ENCODE measurements at regions not wholly inside any gene's neighbourhood (a gene's known extent, or its start where the extent isn't known, plus 50 kb on each side); places are given as distances from the start of the nearest gene placed in this dataset.

DNA sequence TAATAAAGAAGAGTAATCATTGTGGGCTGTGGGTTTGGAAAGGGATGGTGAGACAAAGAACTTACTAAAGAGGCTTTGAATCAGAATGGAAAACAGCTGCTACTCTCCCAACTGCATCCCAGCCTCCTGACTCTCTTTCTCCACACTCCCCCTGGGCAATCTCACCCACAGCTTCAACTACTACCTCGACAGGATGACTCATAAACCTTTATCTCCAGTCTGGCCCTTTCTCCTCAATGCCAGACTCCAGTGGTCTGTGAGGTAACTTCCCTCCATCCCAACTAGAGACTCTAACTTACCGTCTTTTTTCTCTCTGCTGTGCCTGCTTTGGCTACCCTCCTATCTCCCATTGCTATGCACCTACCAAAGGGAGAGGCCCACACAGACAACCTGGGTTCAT is 135.3 kb upstream of the RREB1 start:
- TF ChIP-seq, protein P1, sequence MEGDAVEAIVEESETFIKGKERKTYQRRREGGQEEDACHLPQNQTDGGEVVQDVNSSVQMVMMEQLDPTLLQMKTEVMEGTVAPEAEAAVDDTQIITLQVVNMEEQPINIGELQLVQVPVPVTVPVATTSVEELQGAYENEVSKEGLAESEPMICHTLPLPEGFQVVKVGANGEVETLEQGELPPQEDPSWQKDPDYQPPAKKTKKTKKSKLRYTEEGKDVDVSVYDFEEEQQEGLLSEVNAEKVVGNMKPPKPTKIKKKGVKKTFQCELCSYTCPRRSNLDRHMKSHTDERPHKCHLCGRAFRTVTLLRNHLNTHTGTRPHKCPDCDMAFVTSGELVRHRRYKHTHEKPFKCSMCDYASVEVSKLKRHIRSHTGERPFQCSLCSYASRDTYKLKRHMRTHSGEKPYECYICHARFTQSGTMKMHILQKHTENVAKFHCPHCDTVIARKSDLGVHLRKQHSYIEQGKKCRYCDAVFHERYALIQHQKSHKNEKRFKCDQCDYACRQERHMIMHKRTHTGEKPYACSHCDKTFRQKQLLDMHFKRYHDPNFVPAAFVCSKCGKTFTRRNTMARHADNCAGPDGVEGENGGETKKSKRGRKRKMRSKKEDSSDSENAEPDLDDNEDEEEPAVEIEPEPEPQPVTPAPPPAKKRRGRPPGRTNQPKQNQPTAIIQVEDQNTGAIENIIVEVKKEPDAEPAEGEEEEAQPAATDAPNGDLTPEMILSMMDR (IDR thresholded peaks at IDR 0.05; ENCODE audit: poor library complexity) = no peak
- TF ChIP-seq EZH2 (IDR thresholded peaks at IDR 0.05; ENCODE audit: borderline replicate concordance) (no peak), EZH2phosphoT487 (IDR thresholded peaks at IDR 0.05; ENCODE audit: low read depth, severe bottlenecking, unreplicated experiment) (no peak)
